HEK293 (cell line): ENCODE measurements at regions not wholly inside any gene's neighbourhood (a gene's known extent, or its start where the extent isn't known, plus 50 kb on each side); places are given as distances from the start of the nearest gene placed in this dataset.
A peak's percentile ranks its signal among the peaks of the same experiment; 100 is the strongest.

Source experiments
- CTCF ChIA-PET: fragments of 350-600 bp; formaldehyde crosslinking; extraction: SDS; loops from one replicate; lab custom pipeline; 2021; ENCODE audit warnings: antibody characterized with exemption; lab: Yijun Ruan, JAX
- POLR2A ChIA-PET: fragments of 300-600 bp; formaldehyde crosslinking; extraction: SDS; loops from one replicate; lab custom pipeline; 2020; ENCODE audit warnings: antibody characterized with exemption, inconsistent platforms; lab: Yijun Ruan, JAX
- H3K27ac ChIP-seq: fragments of 200-500 bp; sonication (Bioruptor generic); 2 replicates; pipeline ENCODE4 v1.5.1; 2014; ENCODE audit warnings: low read depth, low read length, control low read depth, inconsistent platforms; ENCODE audit errors: extremely low read depth
- H3K36me3 ChIP-seq, 2 experiments: fragments of 200-500 bp in 1 of 2; sonication (Bioruptor generic) in 1 of 2; 1 replicate in 1 of 2; 2 replicates in 1 of 2; pipeline ENCODE4 v1.5.1; 2014 to 2017; ENCODE audit warnings: inconsistent platforms in 2 of 2, low read length in 2 of 2; ENCODE audit not compliant: control insufficient read depth in 2 of 2, insufficient read depth in 1 of 2
- H3K4me1 ChIP-seq: fragments of 200-500 bp; sonication (Bioruptor generic); 2 replicates; pipeline ENCODE4 v1.5.1; 2014; ENCODE audit warnings: mild to moderate bottlenecking, low read length, inconsistent platforms; ENCODE audit not compliant: control insufficient read depth, insufficient read depth
- H3K4me3 ChIP-seq: 2 replicates; pipeline ENCODE4 v1.5.1; 2011; ENCODE audit warnings: low read depth, mild to moderate bottlenecking, control low read depth, low read length, moderate library complexity
- H3K9me3 ChIP-seq: fragments of 200-500 bp; sonication (Bioruptor generic); 2 replicates; pipeline ENCODE4 v1.5.1; 2014; ENCODE audit warnings: low read depth, low read length, inconsistent platforms; ENCODE audit not compliant: control insufficient read depth, insufficient read depth
- GLI2 ChIP-seq: fragments of 450-650 bp; formaldehyde crosslinking; IDR thresholded peaks from 2 replicates; pipeline ENCODE4; 2017; ENCODE audit warnings: missing biosample characterization, missing genetic modification characterization, low read depth, borderline replicate concordance
- GLIS1 ChIP-seq: fragments of 450-650 bp; formaldehyde crosslinking; IDR thresholded peaks from 2 replicates; pipeline ENCODE4 v1.5.1; 2016; ENCODE audit warnings: missing biosample characterization, missing genetic modification characterization
- HOXD13 ChIP-seq: sonication (generic); formaldehyde crosslinking; IDR thresholded peaks from 2 replicates; pipeline ENCODE4 v1.8.0; 2022; ENCODE audit warnings: missing genetic modification reagents, borderline replicate concordance
- KLF1 ChIP-seq: fragments of 450-650 bp; formaldehyde crosslinking; IDR thresholded peaks from 2 replicates; pipeline ENCODE4 v1.5.1; 2016; ENCODE audit warnings: missing biosample characterization, missing genetic modification characterization
- KLF10 ChIP-seq: fragments of 450-650 bp; IDR thresholded peaks from 2 replicates; pipeline ENCODE4 v1.5.1; 2018; ENCODE audit warnings: missing biosample characterization, mild to moderate bottlenecking, missing genetic modification characterization
- YY2 ChIP-seq: fragments of 450-650 bp; formaldehyde crosslinking; IDR thresholded peaks from 2 replicates; pipeline ENCODE4 v1.5.1; 2016; ENCODE audit warnings: missing biosample characterization, missing genetic modification characterization
- ZFP37 ChIP-seq: fragments of 450-650 bp; formaldehyde crosslinking; IDR thresholded peaks from 2 replicates; pipeline ENCODE4 v1.5.1; 2016; ENCODE audit warnings: missing biosample characterization, missing genetic modification characterization
- ZNF341 ChIP-seq: fragments of 450-650 bp; formaldehyde crosslinking; IDR thresholded peaks from 2 replicates; pipeline ENCODE4; 2016; ENCODE audit warnings: low read depth, missing biosample characterization, missing genetic modification characterization
- ZNF48 ChIP-seq: fragments of 450-650 bp; formaldehyde crosslinking; IDR thresholded peaks from 2 replicates; pipeline ENCODE4 v1.5.1; 2016; ENCODE audit warnings: missing biosample characterization, missing genetic modification characterization
- ZNF514 ChIP-seq: fragments of 450-650 bp; formaldehyde crosslinking; IDR thresholded peaks from 2 replicates; pipeline ENCODE4 v1.5.1; 2016; ENCODE audit warnings: missing biosample characterization, missing genetic modification characterization
- TF ChIP-seq, protein P1 (sequence below): fragments of 450-650 bp; formaldehyde crosslinking; IDR thresholded peaks from 2 replicates; pipeline ENCODE4 v1.5.1; 2016; ENCODE audit warnings: missing biosample characterization, missing genetic modification characterization, low read depth
- TF ChIP-seq, protein P2 (sequence below): fragments of 450-650 bp; formaldehyde crosslinking; IDR thresholded peaks from 2 replicates; pipeline ENCODE4 v1.5.1; 2016; ENCODE audit warnings: missing biosample characterization, missing genetic modification characterization, borderline replicate concordance
- TF ChIP-seq, protein P3 (sequence below): fragments of 450-650 bp; formaldehyde crosslinking; IDR thresholded peaks from 2 replicates; pipeline ENCODE4 v1.5.1; 2016; ENCODE audit warnings: missing biosample characterization, missing genetic modification characterization
- TF ChIP-seq, protein P4 (sequence below): fragments of 450-650 bp; formaldehyde crosslinking; IDR thresholded peaks from 2 replicates; pipeline ENCODE4 v1.5.1; 2016; ENCODE audit warnings: missing biosample characterization, missing genetic modification characterization

DNA sequence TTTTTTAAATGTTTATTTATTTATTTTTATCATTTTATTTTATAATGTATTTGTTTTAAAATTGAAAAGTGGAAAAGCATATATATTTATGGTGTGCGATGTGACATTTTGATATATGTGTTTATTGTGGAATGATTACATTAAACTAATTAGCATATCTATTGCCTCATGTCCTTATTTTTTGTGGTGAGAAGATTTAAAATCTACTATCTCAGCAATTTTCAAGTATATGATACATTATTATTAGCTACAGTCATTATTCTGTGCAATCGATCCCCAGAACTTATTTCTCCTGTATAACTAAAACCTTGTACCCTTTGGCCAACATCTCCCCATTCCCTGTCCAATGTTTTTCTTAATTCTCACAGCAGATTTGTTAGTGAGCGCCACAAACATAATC, 115.6 kb upstream of the SHH start:
- ChIA-PET CTCF (no interaction called here), POLR2A (no interaction called here)
- H3K4me1 ChIP-seq: no peaks in the 10 kb centered on the region
- no peak overlapping the region for H3K27ac ChIP-seq
- TF ChIP-seq ZNF48 (tag by site-specific recombination) (no peak), KLF1 (tag by site-specific recombination) (no peak), KLF10 (no peak), HOXD13 (CRISPR knock-in tag) (no peak)
- H3K9me3 ChIP-seq: no peaks in the 10 kb centered on the region
- no peaks in the 10 kb centered on the region for H3K36me3 ChIP-seq
- H3K4me3 ChIP-seq: no peak overlapping the region

DNA sequence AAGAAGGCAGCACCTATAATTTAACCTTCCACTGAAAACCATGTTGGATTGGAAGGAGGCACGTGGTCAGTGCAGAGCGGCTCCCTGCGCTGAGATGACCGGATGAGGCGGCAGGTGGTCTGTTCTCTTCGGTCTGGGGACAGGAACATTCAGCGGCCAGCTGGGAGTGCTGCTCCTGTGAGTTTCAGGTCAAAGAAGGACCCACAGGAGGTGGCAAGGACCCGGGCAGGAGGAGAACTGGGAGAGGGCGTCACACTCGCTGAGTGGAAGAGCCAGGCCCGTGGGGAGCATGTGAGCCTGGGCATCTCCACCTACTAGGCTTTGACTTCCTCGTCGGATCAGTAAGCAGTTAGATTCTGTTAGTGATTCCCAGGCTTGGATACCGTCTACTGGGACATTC, 113.4 kb upstream of the SHH start:
- CTCF ChIA-PET: no interaction called here
- peak; percentile 29; the same call in 1 of the 2 replicates for TF ChIP-seq ZNF341 (tag by site-specific recombination)
- no peak for TF ChIP-seq KLF10
- no peak for TF ChIP-seq YY2 (tag by site-specific recombination)
- H3K36me3 ChIP-seq: no peaks in the 10 kb centered on the region
- H3K4me1 ChIP-seq: no peaks in the 10 kb centered on the region
- no peak overlapping the region for H3K27ac ChIP-seq
- POLR2A ChIA-PET: no interaction called here
- no peak overlapping the region for H3K4me3 ChIP-seq
- no peaks in the 10 kb centered on the region for H3K9me3 ChIP-seq

DNA sequence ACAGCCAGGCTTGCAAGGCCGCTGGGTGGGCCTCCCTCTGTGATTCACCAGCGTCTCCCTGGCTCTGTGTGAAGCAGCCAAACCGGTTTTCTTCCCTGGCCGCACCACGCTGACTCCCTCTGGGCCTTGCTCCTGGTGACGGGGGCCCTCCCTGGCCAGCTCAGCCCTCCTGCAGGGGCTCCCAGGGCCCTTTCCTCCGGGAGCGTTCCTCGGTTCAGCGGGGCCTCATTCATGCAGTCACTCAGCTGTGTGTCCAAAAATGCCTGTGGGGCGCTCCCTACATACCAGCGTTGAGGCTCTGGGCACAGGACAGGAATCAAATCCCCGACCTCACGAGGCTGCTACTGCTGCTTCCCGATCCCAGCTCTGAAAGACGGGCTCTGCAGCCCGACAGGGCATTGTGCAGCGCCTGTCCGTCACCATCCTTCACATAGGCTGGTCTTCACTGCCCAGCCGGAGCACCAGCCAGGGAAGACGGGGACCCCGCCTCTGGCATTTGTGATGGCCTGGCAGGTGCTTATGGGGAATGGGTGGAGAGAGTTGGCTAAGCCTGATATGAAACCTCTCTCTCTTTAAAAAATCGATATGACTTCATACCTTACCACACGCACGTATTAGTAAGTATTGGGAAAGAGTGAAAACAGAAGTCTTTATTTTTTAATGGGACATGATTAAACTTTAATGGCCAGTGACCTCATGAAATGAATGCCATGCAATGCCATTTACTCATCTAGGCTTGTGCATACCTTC, 110.0 kb upstream of the SHH start:
- H3K9me3 ChIP-seq: no peaks in the 10 kb centered on the region
- H3K36me3 ChIP-seq: no peaks in the 10 kb centered on the region
- no peak overlapping the region for H3K4me3 ChIP-seq
- H3K4me1 ChIP-seq: no peaks in the 10 kb centered on the region
- CTCF ChIA-PET: interaction anchor here (0.5 kb wide), 1 partner anchor 278 kb away, joined by 7 read pairs; no protein-coding TSS in a partner anchor
- POLR2A ChIA-PET: no interaction called here
- H3K27ac ChIP-seq: no peak overlapping the region
- TF ChIP-seq, protein P1, sequence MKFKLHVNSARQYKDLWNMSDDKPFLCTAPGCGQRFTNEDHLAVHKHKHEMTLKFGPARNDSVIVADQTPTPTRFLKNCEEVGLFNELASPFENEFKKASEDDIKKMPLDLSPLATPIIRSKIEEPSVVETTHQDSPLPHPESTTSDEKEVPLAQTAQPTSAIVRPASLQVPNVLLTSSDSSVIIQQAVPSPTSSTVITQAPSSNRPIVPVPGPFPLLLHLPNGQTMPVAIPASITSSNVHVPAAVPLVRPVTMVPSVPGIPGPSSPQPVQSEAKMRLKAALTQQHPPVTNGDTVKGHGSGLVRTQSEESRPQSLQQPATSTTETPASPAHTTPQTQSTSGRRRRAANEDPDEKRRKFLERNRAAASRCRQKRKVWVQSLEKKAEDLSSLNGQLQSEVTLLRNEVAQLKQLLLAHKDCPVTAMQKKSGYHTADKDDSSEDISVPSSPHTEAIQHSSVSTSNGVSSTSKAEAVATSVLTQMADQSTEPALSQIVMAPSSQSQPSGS (tag by site-specific recombination): no peak
- TF ChIP-seq, protein P2, sequence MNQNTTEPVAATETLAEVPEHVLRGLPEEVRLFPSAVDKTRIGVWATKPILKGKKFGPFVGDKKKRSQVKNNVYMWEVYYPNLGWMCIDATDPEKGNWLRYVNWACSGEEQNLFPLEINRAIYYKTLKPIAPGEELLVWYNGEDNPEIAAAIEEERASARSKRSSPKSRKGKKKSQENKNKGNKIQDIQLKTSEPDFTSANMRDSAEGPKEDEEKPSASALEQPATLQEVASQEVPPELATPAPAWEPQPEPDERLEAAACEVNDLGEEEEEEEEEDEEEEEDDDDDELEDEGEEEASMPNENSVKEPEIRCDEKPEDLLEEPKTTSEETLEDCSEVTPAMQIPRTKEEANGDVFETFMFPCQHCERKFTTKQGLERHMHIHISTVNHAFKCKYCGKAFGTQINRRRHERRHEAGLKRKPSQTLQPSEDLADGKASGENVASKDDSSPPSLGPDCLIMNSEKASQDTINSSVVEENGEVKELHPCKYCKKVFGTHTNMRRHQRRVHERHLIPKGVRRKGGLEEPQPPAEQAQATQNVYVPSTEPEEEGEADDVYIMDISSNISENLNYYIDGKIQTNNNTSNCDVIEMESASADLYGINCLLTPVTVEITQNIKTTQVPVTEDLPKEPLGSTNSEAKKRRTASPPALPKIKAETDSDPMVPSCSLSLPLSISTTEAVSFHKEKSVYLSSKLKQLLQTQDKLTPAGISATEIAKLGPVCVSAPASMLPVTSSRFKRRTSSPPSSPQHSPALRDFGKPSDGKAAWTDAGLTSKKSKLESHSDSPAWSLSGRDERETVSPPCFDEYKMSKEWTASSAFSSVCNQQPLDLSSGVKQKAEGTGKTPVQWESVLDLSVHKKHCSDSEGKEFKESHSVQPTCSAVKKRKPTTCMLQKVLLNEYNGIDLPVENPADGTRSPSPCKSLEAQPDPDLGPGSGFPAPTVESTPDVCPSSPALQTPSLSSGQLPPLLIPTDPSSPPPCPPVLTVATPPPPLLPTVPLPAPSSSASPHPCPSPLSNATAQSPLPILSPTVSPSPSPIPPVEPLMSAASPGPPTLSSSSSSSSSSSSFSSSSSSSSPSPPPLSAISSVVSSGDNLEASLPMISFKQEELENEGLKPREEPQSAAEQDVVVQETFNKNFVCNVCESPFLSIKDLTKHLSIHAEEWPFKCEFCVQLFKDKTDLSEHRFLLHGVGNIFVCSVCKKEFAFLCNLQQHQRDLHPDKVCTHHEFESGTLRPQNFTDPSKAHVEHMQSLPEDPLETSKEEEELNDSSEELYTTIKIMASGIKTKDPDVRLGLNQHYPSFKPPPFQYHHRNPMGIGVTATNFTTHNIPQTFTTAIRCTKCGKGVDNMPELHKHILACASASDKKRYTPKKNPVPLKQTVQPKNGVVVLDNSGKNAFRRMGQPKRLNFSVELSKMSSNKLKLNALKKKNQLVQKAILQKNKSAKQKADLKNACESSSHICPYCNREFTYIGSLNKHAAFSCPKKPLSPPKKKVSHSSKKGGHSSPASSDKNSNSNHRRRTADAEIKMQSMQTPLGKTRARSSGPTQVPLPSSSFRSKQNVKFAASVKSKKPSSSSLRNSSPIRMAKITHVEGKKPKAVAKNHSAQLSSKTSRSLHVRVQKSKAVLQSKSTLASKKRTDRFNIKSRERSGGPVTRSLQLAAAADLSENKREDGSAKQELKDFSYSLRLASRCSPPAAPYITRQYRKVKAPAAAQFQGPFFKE (tag by site-specific recombination): no peak
- no peak for TF ChIP-seq GLIS1 (tag by site-specific recombination)
- TF ChIP-seq GLI2 (tag by site-specific recombination): no peak
- TF ChIP-seq, protein P3, sequence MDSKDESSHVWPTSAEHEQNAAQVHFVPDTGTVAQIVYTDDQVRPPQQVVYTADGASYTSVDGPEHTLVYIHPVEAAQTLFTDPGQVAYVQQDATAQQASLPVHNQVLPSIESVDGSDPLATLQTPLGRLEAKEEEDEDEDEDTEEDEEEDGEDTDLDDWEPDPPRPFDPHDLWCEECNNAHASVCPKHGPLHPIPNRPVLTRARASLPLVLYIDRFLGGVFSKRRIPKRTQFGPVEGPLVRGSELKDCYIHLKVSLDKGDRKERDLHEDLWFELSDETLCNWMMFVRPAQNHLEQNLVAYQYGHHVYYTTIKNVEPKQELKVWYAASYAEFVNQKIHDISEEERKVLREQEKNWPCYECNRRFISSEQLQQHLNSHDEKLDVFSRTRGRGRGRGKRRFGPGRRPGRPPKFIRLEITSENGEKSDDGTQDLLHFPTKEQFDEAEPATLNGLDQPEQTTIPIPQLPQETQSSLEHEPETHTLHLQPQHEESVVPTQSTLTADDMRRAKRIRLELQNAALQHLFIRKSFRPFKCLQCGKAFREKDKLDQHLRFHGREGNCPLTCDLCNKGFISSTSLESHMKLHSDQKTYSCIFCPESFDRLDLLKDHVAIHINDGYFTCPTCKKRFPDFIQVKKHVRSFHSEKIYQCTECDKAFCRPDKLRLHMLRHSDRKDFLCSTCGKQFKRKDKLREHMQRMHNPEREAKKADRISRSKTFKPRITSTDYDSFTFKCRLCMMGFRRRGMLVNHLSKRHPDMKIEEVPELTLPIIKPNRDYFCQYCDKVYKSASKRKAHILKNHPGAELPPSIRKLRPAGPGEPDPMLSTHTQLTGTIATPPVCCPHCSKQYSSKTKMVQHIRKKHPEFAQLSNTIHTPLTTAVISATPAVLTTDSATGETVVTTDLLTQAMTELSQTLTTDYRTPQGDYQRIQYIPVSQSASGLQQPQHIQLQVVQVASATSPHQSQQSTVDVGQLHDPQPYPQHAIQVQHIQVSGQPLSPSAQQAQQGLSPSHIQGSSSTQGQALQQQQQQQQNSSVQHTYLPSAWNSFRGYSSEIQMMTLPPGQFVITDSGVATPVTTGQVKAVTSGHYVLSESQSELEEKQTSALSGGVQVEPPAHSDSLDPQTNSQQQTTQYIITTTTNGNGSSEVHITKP (tag by site-specific recombination): no peak
- TF ChIP-seq ZFP37 (tag by site-specific recombination): no peak
- TF ChIP-seq ZNF514 (tag by site-specific recombination): no peak
- TF ChIP-seq, protein P4, sequence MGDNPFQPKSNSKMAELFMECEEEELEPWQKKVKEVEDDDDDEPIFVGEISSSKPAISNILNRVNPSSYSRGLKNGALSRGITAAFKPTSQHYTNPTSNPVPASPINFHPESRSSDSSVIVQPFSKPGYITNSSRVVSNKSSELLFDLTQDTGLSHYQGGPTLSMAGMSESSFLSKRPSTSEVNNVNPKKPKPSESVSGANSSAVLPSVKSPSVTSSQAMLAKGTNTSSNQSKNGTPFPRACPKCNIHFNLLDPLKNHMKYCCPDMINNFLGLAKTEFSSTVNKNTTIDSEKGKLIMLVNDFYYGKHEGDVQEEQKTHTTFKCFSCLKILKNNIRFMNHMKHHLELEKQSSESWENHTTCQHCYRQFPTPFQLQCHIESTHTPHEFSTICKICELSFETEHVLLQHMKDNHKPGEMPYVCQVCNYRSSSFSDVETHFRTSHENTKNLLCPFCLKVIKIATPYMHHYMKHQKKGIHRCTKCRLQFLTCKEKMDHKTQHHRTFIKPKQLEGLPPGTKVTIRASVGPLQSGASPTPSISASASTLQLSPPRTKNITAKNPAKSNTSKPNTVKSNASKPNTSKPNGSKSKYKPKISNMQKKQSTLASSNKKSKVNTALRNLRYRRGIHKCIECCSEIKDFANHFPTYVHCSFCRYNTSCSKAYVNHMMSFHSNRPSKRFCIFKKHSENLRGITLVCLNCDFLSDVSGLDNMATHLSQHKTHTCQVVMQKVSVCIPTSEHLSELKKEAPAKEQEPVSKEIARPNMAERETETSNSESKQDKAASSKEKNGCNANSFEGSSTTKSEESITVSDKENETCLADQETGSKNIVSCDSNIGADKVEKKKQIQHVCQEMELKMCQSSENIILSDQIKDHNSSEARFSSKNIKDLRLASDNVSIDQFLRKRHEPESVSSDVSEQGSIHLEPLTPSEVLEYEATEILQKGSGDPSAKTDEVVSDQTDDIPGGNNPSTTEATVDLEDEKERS (tag by site-specific recombination): no peak
